ENCODE measurements at regions not wholly inside any gene's neighbourhood (a gene's known extent, or its start where the extent isn't known, plus 50 kb on each side); places are given as distances from the start of the nearest gene placed in this dataset.

DNA sequence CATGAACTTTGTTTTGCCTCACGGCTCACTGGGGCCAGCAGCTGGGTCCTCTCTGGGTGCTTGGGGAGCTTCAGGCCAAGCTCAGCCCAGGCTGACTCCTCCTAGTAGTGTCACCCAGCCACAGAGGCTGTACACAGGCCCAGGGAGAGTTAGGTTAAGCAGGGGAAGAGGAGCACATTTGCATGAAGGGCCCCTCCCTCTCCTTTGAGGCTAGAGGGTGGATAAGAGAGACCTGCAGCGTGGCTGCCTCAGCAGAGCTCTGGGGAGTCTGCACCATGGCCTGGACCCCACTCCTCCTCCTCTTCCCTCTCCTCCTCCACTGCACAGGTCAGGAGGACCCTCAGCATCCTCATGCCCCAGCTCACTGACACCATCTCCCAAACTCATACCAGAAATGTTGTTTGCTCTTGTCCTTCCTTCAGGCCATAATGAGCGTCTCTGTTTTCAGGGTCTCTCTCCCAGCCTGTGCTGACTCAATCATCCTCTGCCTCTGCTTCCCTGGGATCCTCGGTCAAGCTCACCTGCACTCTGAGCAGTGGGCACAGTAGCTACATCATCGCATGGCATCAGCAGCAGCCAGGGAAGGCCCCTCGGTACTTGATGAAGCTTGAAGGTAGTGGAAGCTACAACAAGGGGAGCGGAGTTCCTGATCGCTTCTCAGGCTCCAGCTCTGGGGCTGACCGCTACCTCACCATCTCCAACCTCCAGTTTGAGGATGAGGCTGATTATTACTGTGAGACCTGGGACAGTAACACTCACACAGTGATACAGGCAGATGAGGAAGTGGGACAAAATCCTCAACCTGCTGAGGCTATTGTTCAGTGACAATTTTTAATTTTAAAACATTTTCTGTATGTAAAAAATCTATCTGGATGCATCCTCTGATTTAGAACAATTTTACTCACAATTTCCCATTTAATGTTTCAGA is 82.4 kb upstream of the VPREB1 start (continued):
- TF ChIP-seq, protein P1, sequence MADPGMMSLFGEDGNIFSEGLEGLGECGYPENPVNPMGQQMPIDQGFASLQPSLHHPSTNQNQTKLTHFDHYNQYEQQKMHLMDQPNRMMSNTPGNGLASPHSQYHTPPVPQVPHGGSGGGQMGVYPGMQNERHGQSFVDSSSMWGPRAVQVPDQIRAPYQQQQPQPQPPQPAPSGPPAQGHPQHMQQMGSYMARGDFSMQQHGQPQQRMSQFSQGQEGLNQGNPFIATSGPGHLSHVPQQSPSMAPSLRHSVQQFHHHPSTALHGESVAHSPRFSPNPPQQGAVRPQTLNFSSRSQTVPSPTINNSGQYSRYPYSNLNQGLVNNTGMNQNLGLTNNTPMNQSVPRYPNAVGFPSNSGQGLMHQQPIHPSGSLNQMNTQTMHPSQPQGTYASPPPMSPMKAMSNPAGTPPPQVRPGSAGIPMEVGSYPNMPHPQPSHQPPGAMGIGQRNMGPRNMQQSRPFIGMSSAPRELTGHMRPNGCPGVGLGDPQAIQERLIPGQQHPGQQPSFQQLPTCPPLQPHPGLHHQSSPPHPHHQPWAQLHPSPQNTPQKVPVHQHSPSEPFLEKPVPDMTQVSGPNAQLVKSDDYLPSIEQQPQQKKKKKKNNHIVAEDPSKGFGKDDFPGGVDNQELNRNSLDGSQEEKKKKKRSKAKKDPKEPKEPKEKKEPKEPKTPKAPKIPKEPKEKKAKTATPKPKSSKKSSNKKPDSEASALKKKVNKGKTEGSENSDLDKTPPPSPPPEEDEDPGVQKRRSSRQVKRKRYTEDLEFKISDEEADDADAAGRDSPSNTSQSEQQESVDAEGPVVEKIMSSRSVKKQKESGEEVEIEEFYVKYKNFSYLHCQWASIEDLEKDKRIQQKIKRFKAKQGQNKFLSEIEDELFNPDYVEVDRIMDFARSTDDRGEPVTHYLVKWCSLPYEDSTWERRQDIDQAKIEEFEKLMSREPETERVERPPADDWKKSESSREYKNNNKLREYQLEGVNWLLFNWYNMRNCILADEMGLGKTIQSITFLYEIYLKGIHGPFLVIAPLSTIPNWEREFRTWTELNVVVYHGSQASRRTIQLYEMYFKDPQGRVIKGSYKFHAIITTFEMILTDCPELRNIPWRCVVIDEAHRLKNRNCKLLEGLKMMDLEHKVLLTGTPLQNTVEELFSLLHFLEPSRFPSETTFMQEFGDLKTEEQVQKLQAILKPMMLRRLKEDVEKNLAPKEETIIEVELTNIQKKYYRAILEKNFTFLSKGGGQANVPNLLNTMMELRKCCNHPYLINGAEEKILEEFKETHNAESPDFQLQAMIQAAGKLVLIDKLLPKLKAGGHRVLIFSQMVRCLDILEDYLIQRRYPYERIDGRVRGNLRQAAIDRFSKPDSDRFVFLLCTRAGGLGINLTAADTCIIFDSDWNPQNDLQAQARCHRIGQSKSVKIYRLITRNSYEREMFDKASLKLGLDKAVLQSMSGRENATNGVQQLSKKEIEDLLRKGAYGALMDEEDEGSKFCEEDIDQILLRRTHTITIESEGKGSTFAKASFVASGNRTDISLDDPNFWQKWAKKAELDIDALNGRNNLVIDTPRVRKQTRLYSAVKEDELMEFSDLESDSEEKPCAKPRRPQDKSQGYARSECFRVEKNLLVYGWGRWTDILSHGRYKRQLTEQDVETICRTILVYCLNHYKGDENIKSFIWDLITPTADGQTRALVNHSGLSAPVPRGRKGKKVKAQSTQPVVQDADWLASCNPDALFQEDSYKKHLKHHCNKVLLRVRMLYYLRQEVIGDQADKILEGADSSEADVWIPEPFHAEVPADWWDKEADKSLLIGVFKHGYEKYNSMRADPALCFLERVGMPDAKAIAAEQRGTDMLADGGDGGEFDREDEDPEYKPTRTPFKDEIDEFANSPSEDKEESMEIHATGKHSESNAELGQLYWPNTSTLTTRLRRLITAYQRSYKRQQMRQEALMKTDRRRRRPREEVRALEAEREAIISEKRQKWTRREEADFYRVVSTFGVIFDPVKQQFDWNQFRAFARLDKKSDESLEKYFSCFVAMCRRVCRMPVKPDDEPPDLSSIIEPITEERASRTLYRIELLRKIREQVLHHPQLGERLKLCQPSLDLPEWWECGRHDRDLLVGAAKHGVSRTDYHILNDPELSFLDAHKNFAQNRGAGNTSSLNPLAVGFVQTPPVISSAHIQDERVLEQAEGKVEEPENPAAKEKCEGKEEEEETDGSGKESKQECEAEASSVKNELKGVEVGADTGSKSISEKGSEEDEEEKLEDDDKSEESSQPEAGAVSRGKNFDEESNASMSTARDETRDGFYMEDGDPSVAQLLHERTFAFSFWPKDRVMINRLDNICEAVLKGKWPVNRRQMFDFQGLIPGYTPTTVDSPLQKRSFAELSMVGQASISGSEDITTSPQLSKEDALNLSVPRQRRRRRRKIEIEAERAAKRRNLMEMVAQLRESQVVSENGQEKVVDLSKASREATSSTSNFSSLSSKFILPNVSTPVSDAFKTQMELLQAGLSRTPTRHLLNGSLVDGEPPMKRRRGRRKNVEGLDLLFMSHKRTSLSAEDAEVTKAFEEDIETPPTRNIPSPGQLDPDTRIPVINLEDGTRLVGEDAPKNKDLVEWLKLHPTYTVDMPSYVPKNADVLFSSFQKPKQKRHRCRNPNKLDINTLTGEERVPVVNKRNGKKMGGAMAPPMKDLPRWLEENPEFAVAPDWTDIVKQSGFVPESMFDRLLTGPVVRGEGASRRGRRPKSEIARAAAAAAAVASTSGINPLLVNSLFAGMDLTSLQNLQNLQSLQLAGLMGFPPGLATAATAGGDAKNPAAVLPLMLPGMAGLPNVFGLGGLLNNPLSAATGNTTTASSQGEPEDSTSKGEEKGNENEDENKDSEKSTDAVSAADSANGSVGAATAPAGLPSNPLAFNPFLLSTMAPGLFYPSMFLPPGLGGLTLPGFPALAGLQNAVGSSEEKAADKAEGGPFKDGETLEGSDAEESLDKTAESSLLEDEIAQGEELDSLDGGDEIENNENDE (IDR thresholded peaks at IDR 0.05; ENCODE audit: insufficient replicate concordance, low read length), result no peak
- TF ChIP-seq KDM5A (IDR thresholded peaks at IDR 0.05; ENCODE audit: low read length), result no peak
- no peak for TF ChIP-seq CHD1 (IDR thresholded peaks at IDR 0.05; ENCODE audit: low read depth, low read length)
- TF ChIP-seq, protein P2, sequence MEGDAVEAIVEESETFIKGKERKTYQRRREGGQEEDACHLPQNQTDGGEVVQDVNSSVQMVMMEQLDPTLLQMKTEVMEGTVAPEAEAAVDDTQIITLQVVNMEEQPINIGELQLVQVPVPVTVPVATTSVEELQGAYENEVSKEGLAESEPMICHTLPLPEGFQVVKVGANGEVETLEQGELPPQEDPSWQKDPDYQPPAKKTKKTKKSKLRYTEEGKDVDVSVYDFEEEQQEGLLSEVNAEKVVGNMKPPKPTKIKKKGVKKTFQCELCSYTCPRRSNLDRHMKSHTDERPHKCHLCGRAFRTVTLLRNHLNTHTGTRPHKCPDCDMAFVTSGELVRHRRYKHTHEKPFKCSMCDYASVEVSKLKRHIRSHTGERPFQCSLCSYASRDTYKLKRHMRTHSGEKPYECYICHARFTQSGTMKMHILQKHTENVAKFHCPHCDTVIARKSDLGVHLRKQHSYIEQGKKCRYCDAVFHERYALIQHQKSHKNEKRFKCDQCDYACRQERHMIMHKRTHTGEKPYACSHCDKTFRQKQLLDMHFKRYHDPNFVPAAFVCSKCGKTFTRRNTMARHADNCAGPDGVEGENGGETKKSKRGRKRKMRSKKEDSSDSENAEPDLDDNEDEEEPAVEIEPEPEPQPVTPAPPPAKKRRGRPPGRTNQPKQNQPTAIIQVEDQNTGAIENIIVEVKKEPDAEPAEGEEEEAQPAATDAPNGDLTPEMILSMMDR (IDR thresholded peaks at IDR 0.05; ENCODE audit: control extremely low read depth in 1 of 3, insufficient read depth in 1 of 3, low read depth in 1 of 3, low read length in 3 of 3), result no peak
- TF ChIP-seq CEBPB (IDR thresholded peaks at IDR 0.05; ENCODE audit: low read depth, low read length), result no peak
- no peak for TF ChIP-seq RXRA (IDR thresholded peaks at IDR 0.05; ENCODE audit: insufficient read depth, low read depth, low read length)
- TF ChIP-seq CHD2 (IDR thresholded peaks at IDR 0.05; ENCODE audit: low read length), result no peak
